EL (cell line): ENCODE measurements at regions not wholly inside any gene's neighbourhood (a gene's known extent, or its start where the extent isn't known, plus 50 kb on each side); places are given as distances from the start of the nearest gene placed in this dataset.
A peak's percentile ranks its signal among the peaks of the same experiment; 100 is the strongest.
"Not testable (repeated sequence)": the region's sequence is repeated elsewhere in the genome, so short reads cannot be mapped to it uniquely, and the experiment has no call there.

Experiments used
- DNase-seq: peaks from one replicate; pipeline ENCODE4 v3.0.0-alpha.2; 2016

DNA sequence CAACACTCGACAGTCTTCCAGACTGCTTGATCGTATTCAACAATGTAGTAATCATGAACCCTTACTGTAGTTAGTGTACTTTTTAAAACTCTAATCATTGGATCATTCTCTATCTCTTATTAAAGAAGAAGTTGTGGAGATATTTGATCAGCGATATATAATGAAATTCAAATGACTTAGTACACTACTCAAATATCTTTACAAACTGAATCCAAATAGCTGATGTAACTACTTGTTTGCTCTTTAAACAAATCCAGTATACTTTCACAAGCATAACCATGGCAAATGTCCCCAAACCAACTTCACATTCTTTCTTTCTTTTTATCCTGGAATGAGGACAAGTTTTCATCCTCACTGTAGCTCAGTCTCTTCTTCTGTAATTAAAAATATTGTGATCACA is 1569.9 kb upstream of the ADGRL3 start:
- no peak for DNase-seq

DNA sequence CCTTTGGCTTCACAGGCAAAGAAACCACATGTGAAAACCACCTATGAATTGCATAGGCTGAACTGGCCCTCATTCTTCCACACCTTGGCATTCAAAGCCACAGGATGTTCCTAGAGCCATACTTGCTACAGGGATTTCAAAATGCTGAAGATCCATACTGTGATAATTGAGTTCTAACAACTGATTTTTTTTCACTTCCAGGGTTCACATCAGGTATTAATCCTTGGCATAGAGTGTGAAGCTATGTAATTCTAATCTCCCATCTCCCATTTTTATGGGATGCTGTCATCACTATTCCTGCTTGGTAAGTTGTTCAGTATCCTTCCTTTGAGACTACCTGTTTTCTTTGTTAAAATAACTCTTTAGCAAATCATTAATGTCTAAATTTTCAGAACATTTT is 1569.2 kb upstream of the ADGRL3 start:
- DNase-seq, result no peak

DNA sequence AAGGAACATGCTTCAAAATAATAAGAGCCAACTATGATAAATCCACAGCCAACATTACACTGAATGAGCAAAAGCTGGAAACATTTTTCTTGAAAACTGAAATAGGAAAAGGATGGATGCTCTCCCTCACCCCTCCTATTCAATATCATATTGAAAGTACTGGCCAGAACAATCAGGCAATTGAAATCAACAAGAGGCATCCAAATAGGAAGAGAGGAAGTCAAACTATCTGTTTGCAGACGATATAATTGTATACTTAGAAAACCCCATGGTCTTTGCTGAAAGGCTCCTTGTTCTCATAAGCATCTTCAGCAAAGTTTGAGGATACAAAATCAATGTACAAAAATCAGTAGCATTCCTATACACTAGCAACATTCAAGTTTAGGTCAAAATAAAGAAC is 1562.5 kb upstream of the ADGRL3 start:
- no peak for DNase-seq

DNA sequence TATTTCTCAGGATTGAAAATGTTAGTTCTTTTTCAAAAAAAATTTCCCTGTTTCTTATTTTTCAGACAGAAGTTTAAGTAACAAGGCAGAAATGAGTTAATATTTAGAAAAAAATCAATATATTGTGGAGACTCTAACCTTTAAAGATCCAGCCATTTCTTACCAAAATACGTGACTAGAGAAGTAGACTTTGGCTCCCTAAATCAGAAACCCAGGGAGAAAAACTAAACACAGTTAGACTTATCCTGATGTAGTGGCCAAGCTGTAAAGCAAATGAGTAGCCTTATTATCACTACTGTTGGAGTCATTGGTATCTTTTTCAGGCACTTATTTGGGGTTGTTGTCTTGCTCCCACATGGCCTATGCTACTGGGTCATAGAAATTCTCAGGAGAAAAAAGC is 1556.4 kb upstream of the ADGRL3 start:
- no peak for DNase-seq

DNA sequence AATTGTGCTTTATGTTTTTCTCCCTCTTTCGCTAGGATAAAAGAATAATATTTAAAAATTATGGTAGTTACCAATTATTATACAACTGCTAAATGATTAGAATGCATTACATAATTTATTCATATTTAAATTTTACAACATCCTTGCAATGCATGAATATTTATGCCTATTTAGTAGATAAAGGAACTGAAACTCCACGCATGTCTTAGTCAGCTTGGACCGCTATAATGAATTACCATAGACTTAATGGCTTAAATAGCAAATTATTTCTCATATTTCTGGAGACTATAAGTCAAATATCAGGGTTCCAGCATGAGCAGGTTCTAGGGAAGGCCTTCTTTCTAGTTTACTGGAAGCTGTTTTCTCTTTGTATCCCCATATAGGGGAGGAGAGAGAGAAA is 1555.4 kb upstream of the ADGRL3 start:
- no peak for DNase-seq

DNA sequence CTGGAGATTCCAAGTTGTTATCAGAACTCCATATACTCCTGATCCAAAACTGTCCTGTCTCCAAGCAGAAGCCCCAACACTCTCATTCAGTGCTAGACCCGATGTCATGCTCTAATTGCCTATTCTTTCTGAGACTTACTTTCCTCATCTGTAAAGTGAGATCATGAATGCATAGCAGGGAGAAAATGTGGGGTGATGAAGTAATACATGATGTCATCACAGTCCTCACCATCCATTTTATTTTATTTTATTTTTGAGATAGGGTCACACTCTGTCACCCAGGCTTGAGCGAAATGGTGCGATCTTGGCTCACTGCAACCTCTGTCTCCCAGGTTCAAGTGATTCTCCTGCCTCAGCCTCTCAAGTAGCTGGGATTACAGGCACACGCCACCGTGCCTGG is 1554.0 kb upstream of the ADGRL3 start:
- no peak for DNase-seq

DNA sequence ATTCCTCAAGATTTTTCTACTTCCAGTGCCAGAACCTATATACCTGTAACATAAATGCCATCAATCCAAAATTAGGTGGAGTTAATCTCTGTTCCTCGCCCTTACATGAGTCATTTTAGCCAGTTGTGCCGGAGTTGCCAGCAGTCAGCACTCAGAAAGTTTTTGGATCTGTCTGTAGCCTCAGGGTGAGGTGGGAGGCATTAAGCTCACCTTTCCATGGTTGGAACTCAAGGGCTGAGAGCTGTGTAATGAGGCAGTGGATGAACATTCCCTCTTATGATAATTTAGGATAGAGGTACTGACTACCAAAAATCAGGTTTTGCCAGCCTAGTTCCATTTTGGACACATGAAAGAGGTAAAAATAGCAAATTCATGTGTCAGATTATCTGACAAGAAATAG is 1553.1 kb upstream of the ADGRL3 start:
- no peak for DNase-seq

DNA sequence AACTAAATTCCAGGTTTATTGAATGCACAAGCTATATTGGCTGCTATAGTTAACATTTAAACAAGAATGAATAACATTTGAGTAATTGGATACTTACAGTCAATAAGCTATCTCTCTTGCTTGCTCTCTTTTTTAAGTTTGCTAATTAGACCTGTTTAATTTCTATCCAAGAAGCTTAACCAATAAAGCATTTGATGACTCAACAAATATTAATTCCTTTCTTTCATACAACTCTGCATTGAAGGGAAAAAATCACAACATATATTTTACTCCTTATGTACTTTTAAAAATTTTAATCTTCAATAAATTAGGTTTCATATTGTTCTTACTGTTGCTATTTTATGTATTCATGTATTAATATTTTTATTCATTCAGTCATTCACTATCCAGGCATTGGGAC is 1552.6 kb upstream of the ADGRL3 start:
- no peak for DNase-seq

DNA sequence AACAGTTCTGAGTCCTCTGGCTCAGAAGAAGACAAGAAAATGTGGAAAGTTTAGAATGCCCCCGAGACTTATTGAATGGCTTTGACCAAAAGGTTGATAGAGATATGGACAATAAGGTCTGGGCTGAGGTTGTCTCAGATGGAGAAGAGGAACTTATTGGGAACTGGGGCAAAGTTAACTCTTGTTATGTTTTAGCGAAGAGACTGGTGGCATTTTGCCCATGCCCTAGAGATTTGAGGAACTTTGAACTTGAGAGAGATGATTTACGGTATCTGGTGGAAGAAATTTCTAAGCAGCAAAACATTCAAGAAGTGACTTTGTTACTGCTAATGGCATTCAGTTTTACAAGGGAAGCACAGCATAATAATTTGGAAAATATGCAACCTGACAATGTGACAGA is 1549.3 kb upstream of the ADGRL3 start:
- no peak for DNase-seq

DNA sequence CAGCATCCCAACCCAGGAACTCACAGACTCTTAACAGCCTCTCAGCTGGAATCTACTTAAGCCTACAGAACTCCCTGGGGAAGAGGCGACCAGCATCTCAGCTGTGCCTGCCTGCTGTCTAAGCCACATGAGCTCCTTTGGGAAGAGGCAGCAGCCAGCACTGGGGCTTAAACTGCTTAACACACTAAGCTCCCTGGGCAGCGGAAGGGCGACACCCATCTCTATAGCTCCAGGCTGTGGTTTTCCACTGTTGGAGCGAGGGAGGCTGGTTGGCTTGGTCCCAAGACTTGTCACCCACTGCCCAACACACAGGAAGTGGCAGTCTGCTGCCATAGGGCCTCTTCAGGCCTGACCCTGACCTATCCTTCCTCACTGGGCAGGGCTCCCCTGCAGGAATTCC is 1544.1 kb upstream of the ADGRL3 start:
- DNase-seq, result peak; percentile 8

DNA sequence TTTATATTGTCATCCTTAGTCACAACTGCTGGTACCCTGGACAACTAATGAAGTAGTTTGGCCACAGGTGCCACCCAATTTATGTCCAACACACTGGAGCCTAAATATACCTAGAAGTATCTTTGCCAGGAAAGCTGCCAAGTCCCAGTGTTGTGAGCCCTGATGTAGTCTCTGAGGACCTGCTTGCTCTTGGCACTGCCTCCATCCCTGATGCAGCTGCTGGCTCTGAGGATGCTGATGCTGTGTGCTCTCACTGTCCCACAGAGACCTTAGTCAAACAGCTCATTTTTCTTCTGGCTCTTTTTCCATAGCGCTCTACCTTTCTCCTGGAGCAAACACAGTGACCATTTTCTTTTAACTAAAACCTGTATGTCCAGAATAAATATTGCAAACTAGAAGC is 1535.4 kb upstream of the ADGRL3 start:
- no peak for DNase-seq

DNA sequence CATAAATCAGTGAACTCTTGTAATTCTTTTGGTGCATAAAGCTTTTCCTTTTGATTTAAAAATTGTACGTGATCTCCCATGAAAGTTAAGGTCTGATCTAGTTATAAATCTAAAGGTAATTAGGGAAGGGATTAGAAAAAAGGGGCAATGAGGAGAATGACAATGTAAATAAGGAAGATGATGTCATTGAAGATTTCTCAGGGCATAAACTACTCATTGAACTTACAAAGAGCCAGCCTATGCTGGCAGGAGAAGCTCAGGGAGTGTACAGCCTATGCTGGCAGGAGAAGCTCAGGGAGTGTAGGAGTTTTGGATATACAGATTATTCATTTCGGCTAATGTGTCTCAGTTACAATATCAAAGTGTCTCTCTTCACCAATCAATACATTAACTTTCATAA is 1533.5 kb upstream of the ADGRL3 start:
- DNase-seq, result no peak

DNA sequence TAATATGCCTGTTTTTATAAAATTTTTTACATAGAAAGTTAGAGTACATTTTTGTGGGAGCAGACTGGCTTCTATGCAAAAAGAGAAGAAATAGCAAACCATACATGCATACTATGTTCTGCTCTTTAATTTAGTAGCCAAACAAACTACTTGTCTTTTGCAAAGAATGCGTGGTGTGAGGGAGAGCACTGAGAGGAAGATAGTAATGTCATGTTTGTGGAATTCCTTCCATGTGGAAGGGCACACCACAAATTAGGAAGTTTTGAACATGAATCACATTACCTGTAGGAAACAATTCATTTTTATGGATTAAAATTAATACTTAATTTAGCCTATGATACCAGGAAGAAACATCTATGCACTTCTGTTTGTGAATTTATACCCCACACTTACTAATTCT is 1529.1 kb upstream of the ADGRL3 start:
- no peak for DNase-seq

DNA sequence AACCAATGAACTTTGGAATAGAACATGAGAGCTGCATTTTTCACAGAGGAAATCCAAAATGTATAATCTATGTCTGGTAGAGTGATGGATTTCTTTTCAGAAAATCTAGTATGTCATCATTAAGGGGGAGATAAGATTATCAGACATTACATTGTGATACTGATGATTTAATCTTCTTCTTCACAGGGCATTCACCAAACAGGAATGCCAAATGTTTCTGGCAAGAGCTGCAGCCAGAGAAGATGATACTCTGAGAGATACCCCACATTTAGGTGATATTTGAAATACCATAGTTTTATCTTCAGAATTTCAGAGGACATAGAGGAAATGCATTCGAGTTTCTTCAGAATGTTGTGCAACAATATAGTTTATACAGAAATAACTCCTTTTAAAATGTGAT is 1523.7 kb upstream of the ADGRL3 start:
- no peak for DNase-seq

DNA sequence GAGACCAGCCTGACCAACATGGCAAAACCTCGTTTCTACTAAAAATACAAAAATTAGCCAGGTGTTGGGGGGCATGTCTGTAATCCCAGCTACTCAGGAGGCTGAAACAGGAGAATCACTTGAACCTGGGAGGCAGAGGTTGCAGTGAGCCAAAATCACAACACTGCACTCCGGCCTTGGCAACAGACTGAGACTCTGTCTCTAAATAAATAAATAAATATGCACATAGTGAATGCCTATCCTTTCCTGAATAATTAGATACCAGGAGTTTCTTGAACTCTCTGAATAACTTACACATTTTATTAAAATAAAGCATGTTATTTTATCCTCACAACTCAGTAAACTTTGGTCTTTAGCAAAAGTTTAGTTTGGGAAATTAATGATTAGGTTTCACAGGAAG is 1523.1 kb upstream of the ADGRL3 start:
- DNase-seq, result not testable (repeated sequence)

DNA sequence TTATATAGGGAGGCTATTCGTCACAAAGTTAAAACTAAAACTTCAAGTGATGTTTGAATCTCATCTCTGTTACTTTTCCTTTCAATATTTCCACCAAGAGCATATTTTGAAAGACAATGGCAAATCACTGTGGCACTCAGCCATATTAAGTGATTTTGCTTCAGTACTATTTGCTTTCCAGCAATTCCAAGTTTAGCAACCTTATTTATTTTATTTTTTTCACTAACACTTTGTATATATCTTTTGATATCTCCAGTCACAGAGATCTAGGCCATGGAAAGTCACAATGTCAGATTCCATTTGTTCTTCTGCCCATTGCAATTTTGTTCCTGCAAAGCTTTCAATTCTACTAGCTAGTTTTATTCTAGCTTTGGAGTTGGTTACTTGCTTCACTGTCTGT is 1514.5 kb upstream of the ADGRL3 start:
- DNase-seq, result no peak

DNA sequence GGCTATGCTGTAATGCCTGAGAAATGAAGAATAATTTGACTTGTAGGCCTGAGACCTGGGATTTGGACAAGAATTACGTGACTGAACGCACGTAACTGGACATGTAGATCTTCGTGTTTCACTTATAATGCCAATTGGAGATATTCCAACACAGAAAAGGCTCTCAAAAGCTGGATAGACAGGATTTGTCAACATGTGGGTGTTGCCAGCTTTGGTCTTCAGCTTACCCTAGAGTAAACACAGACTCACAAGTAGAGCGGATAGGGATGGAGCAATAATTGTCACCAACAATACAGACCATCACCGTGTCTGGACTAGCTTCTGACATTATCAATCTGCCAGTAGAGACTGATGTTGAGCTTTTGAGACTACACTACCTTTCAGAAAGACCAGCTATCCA is 1511.0 kb upstream of the ADGRL3 start:
- no peak for DNase-seq

DNA sequence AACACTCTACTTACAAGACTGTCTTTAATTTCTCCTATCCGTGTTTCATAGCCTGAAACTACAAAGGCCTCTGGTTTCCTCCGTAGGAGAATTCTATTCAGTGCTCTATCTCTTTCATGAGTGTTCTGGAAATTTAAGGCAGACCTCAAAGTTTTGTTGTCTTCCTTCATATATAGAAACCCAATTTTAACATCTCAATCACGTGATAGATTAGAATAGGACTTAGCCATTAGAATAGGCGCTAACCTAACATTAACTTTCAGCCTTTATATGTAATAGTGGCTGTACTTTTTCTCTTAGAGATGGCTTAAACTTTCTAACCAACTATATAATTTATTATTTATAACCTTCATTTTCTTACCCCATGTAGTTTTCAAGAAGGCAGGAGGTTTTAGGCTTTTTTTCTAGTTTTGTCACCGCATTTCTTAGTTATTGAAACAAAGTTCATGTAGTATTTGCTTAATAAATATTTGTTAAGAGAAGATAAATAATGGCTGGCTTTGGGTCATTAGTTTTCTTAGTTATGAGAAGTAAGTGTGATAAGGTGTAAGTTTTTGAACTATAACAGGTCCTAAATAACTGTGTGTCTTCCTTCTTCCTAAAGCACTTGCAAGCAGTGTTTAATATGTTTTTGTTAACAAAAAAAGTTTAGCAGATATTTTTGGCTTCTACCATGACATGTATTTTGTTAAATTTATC is 1504.6 kb upstream of the ADGRL3 start:
- DNase-seq, result no peak

DNA sequence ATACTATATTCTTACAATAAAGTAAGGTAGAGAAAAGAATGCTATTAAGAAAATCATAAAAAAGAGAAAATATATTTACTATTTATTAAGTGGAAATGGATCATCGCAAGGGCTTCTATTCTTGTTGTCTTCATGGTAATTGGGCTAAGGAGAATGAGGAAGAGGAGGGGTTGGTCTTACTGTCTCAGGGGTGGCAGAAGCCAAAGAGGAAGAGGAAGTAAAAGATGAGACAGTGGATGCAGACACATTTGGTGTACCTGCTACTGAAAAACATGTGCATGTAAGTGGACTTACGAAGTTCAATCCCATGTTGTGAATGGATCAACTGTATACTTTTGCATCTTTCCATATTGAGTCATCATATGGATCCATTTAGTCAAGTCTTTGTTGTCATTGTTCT is 1502.1 kb upstream of the ADGRL3 start:
- no peak for DNase-seq

DNA sequence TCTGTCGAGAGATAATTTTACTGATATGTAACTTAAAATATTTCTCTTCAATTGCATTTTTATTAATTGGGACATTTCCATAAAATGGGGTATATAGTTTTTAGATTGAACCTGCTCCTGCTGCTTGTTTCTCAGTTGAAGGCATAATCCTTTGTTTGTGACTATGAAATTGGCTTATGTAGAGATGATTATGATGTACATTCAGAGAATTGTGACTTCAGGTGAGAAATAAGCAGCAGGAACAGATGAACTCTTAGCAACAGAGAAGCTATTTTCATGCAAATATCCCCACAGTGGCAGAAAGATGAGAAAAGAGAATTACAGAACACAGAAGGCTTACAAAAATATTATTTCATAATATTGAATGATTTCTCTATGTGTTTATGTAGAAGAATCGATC is 1499.5 kb upstream of the ADGRL3 start:
- no peak for DNase-seq

DNA sequence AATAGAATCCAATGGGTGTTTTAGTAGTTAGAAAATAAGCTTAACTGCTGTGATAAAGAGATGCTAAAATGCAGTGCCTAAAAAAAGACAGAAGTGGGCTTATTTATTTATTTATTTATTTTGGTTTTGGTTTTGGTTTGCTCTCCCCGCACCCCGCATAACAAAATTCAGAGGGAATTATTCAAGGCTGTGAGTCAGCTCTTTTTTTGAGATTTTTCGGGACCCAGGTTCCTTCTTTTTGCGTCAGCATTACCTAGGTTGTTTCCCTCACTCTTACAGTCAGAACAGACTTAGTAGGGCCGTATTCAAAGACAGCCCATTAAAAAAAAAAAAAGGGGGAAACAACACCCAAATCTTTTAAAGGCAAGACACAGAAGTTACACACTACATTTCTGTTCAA is 1495.5 kb upstream of the ADGRL3 start:
- DNase-seq, result no peak

DNA sequence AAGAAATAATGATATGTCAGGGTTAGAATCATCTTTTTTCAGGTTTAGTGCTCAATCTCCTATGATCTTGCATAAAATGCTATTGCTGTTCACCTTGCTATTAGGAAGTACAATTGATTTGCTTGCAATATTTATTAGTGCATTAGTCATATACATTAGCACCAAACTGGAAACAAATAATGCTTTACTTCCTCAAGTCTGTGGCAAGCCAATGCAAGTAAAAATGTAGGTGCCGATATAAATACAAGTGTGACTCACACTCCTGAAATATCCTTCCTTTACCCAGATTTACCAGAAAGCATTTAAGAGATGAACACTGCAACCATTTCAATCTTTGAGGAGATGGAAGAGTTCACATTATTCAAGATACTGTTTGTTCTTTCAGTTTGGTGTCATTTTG is 1487.7 kb upstream of the ADGRL3 start:
- no peak for DNase-seq

DNA sequence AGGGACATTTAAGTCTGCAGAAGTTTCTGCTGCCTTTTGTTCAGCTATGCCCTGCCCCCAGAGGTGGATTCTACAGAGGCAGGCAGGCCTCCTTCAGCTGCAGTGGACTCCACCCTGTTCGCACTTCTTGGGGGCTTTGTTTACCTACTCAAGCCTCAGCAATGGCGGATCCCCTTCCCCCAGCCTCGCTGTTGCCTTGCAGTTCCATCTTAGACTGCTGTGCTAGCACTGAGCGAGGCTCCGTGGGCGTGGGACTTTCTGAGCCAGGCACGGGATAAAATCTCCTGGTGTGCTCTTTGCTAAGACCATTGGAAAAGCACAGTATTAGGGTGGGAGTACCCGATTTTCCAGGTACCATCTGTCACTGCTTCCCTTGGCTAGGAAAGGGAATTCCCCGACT is 1475.8 kb upstream of the ADGRL3 start:
- DNase-seq, result not testable (repeated sequence)

DNA sequence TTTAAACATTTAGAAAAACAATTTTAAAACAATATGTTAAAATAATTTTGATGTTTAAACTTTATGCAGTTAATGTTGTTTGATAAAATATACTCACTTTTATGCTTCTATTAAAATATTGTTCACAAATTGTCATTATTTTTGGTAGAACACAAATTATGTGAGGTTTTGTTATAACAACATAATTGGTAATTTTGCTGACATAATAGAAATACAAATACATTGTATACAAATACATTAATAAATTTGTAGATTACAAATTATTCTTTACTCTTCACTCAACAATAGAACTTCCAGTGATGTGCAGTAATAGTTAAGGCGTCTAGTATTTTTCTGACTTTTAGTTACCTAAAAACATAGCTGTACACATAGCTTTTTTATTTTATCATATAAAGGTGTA is 1472.4 kb upstream of the ADGRL3 start:
- DNase-seq, result no peak

DNA sequence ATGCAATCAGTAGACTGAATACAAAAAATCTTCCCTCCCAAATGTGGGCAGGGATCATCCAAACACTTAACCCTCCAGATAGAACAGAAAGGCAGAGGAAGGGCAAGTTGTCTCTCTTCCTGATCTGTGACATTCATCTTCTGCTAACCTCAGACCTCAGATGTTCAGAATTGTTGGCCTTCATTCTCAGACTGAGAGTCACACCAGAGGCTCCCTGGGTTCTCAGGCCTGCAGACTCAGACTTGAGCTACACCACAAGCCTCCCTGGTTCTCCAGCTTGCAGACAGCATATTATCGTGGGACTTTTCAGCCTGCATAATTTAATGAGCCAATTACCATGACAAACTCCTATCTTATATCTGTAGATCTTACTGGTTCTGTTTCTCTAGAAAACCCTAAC is 1471.6 kb upstream of the ADGRL3 start:
- DNase-seq, result no peak

DNA sequence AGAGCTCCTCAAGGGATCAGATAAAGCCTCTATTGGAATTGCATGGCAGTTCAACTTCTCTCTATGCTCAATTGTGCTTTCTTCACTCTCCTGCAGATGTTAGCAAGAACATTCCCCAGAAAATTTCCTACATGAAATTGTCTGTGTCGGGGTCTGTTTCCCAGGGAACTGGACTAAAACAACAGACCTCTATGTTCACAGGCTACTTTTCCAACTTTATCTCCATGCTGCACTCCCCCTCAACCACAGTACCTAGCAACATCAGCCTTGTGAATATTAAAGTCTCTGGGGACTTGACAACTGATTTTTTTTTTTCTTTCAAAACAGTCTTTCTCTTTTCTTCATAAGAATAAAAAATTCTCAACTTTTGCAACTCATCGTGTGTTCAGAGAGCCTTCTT is 1470.8 kb upstream of the ADGRL3 start:
- no peak for DNase-seq
